ENCODE measurements at regions not wholly inside any gene's neighbourhood (a gene's known extent, or its start where the extent isn't known, plus 50 kb on each side); places are given as distances from the start of the nearest gene placed in this dataset.

DNA sequence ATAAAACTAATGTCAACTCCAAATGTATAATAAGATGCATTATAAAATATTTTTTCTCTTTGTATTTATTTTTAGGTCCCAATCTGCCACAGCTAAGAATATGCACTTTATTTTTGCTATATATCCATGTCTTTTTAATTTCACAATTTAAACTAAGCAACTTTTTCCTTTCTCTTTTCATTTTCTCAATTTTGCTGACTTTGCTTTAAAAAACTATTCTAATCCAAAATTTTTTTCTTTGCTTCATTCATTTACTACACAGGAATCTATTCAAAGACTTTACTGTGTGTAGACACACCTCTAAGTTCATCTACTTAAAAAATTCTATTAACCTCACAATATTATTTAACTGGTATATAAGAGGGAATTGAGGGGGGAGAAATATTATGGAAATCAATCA is 201.9 kb downstream of the ADGRA3 start:
- TF ChIP-seq EZH2 (IDR thresholded peaks at IDR 0.05; ENCODE audit: borderline replicate concordance, low read depth, low read length, poor library complexity, severe bottlenecking), result no peak
- TF ChIP-seq, protein P1, sequence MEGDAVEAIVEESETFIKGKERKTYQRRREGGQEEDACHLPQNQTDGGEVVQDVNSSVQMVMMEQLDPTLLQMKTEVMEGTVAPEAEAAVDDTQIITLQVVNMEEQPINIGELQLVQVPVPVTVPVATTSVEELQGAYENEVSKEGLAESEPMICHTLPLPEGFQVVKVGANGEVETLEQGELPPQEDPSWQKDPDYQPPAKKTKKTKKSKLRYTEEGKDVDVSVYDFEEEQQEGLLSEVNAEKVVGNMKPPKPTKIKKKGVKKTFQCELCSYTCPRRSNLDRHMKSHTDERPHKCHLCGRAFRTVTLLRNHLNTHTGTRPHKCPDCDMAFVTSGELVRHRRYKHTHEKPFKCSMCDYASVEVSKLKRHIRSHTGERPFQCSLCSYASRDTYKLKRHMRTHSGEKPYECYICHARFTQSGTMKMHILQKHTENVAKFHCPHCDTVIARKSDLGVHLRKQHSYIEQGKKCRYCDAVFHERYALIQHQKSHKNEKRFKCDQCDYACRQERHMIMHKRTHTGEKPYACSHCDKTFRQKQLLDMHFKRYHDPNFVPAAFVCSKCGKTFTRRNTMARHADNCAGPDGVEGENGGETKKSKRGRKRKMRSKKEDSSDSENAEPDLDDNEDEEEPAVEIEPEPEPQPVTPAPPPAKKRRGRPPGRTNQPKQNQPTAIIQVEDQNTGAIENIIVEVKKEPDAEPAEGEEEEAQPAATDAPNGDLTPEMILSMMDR (conservative IDR thresholded peaks at IDR 0.05; ENCODE audit: low read depth, low read length), result no peak
